IMR-90 (cell line): ENCODE measurements at regions not wholly inside any gene's neighbourhood (a gene's known extent, or its start where the extent isn't known, plus 50 kb on each side); places are given as distances from the start of the nearest gene placed in this dataset.

ENCODE experiments used
- ATAC-seq: fragments of 200-7000 bp; cut with Tn5 transposase; 2 replicates; pipeline ENCODE4 v1.9.1; 2020; ENCODE audit warnings: low read depth, mild to moderate bottlenecking, moderate library complexity
- BruUV-seq: library from RNA; stranded (reverse); fragments of 400-500 nt; replicated peaks from 2 replicates; lab custom pipeline; 2021; lab: Mats Ljungman, UMichigan
- CTCF ChIA-PET: fragments of 300-600 bp; formaldehyde crosslinking; extraction: SDS; loops from one replicate; lab custom pipeline; 2021; ENCODE audit warnings: antibody characterized with exemption; lab: Yijun Ruan, JAX
- POLR2A ChIA-PET: fragments of 300-600 bp; sonication (Branson Sonifier 250); formaldehyde crosslinking; loops from one replicate; lab custom pipeline; 2022; ENCODE audit warnings: antibody characterized with exemption; ENCODE audit not compliant: unreplicated experiment; lab: Charles Lee
- DNase-seq: peaks from one replicate; pipeline ENCODE4 v3.0.0; 2013
- H2AFZ ChIP-seq: replicated peaks from 2 replicates; pipeline ENCODE3; 2013; ENCODE audit warnings: low read length, mild to moderate bottlenecking; ENCODE audit not compliant: poor library complexity
- H2AK5ac ChIP-seq: 2 replicates; pipeline ENCODE4 v1.6.1; 2013; ENCODE audit warnings: low read depth, low read length, inconsistent platforms
- H2AK9ac ChIP-seq: replicated peaks from 2 replicates; pipeline ENCODE3; 2013; ENCODE audit warnings: mild to moderate bottlenecking, low read depth, low read length, moderate library complexity; ENCODE audit not compliant: poor library complexity
- H2BK120ac ChIP-seq: 2 replicates; pipeline ENCODE4 v1.6.1; 2013; ENCODE audit warnings: low read depth, low read length, inconsistent platforms
- H2BK15ac ChIP-seq: 3 replicates; pipeline ENCODE4 v1.6.1; 2013; ENCODE audit warnings: low read depth, low read length, inconsistent platforms
- H2BK20ac ChIP-seq: 2 replicates; pipeline ENCODE4 v1.6.1; 2013; ENCODE audit warnings: low read depth, mild to moderate bottlenecking, inconsistent platforms, low read length, moderate library complexity
- H2BK5ac ChIP-seq: 2 replicates; pipeline ENCODE4 v1.6.1; 2013; ENCODE audit warnings: mild to moderate bottlenecking, low read depth, low read length, inconsistent platforms; ENCODE audit not compliant: poor library complexity, severe bottlenecking
- H3K14ac ChIP-seq: replicated peaks from 2 replicates; pipeline ENCODE4 v1.6.1; 2013; ENCODE audit warnings: low read depth, low read length, inconsistent platforms
- H3K18ac ChIP-seq: 2 replicates; pipeline ENCODE4 v1.6.1; 2013; ENCODE audit warnings: low read depth, low read length, control low read depth
- H3K23ac ChIP-seq: 2 replicates; pipeline ENCODE4 v1.6.1; 2013; ENCODE audit warnings: low read depth, low read length, inconsistent platforms
- H3K27ac ChIP-seq: 2 replicates; pipeline ENCODE4 v1.5.1; 2013; ENCODE audit warnings: mild to moderate bottlenecking, control low read depth, low read length; ENCODE audit not compliant: insufficient read depth
- H3K27me3 ChIP-seq: 2 replicates; pipeline ENCODE4 v1.6.1; 2013; ENCODE audit warnings: low read length; ENCODE audit not compliant: control insufficient read depth, insufficient read depth
- H3K36me3 ChIP-seq: 2 replicates; pipeline ENCODE4 v1.6.1; 2013; ENCODE audit warnings: low read length, mixed read lengths; ENCODE audit not compliant: control insufficient read depth, insufficient read depth
- H3K4ac ChIP-seq: 2 replicates; pipeline ENCODE4 v1.6.1; 2013; ENCODE audit warnings: low read depth, low read length, inconsistent platforms
- H3K4me1 ChIP-seq: 2 replicates; pipeline ENCODE4 v1.6.1; 2013; ENCODE audit warnings: low read length, mixed read lengths; ENCODE audit not compliant: control insufficient read depth, insufficient read depth
- H3K4me2 ChIP-seq: 2 replicates; pipeline ENCODE4 v1.6.1; 2013; ENCODE audit warnings: low read depth, mild to moderate bottlenecking, control low read depth, low read length, moderate library complexity
- H3K4me3 ChIP-seq: 2 replicates; pipeline ENCODE4 v1.5.1; 2013; ENCODE audit warnings: low read depth, mild to moderate bottlenecking, control low read depth, low read length, moderate library complexity; ENCODE audit not compliant: insufficient read depth
- H3K56ac ChIP-seq: 2 replicates; pipeline ENCODE4 v1.6.1; 2013; ENCODE audit warnings: low read length, inconsistent platforms; ENCODE audit not compliant: insufficient read depth; ENCODE audit errors: extremely low read depth
- H3K79me1 ChIP-seq, 2 experiments: 2 replicates each; pipeline ENCODE4 v1.6.1; 2013; ENCODE audit warnings: low read length in 2 of 2, inconsistent platforms in 1 of 2, low read depth in 1 of 2
- H3K9ac ChIP-seq: 2 replicates; pipeline ENCODE4 v1.6.1; 2013; ENCODE audit warnings: low read depth, low read length, control low read depth
- H3K9me1 ChIP-seq: 2 replicates; pipeline ENCODE4 v1.6.1; 2013; ENCODE audit warnings: low read length, inconsistent platforms; ENCODE audit not compliant: insufficient read depth
- H3K9me3 ChIP-seq: 2 replicates; pipeline ENCODE4 v1.6.1; 2013; ENCODE audit warnings: low read length; ENCODE audit not compliant: control insufficient read depth, insufficient read depth
- H4K20me1 ChIP-seq: 2 replicates; pipeline ENCODE4 v1.6.1; 2013; ENCODE audit warnings: low read length, inconsistent platforms; ENCODE audit not compliant: insufficient read depth
- H4K5ac ChIP-seq: 2 replicates; pipeline ENCODE4 v1.6.1; 2013; ENCODE audit warnings: mild to moderate bottlenecking, low read depth, low read length, control low read depth
- H4K8ac ChIP-seq, 2 experiments: 2 replicates each; pipeline ENCODE4 v1.6.1; 2013; ENCODE audit warnings: low read depth in 2 of 2, low read length in 2 of 2, control low read depth in 1 of 2, inconsistent platforms in 1 of 2
- H4K91ac ChIP-seq: 2 replicates; pipeline ENCODE4 v1.6.1; 2013; ENCODE audit warnings: low read depth, low read length, inconsistent platforms; ENCODE audit not compliant: insufficient read depth
- BHLHE40 ChIP-seq: fragments of 150-350 bp; IDR thresholded peaks from 2 replicates; pipeline ENCODE4 v1.6.1; 2016; ENCODE audit warnings: mild to moderate bottlenecking, low read depth, low read length
- CHD1 ChIP-seq: IDR thresholded peaks from 2 replicates; pipeline ENCODE4 v1.6.1; 2012; ENCODE audit warnings: low read depth, low read length, improper control_type of control experiment
- ELK1 ChIP-seq: fragments of 150-350 bp; IDR thresholded peaks from 2 replicates; pipeline ENCODE4 v1.6.1; 2016; ENCODE audit warnings: low read depth, mild to moderate bottlenecking, low read length, moderate library complexity, borderline replicate concordance
- FOS ChIP-seq: fragments of 150-350 bp; IDR thresholded peaks from 2 replicates; pipeline ENCODE4 v1.6.1; 2016; ENCODE audit warnings: low read depth, low read length
- MAZ ChIP-seq: IDR thresholded peaks from 2 replicates; pipeline ENCODE4 v1.6.1; 2012; ENCODE audit warnings: low read depth, mild to moderate bottlenecking, low read length, improper control_type of control experiment, moderate library complexity, borderline replicate concordance
- MXI1 ChIP-seq: IDR thresholded peaks from 2 replicates; pipeline ENCODE4 v1.6.1; 2012; ENCODE audit warnings: low read depth, mild to moderate bottlenecking, low read length, moderate library complexity, borderline replicate concordance
- POLR2A ChIP-seq: IDR thresholded peaks from 2 replicates; pipeline ENCODE4 v1.6.1; 2012; ENCODE audit warnings: mild to moderate bottlenecking, low read depth, low read length
- RAD21 ChIP-seq: IDR thresholded peaks from 2 replicates; pipeline ENCODE4 v1.6.1; 2012; ENCODE audit warnings: low read length, improper control_type of control experiment
- USF2 ChIP-seq: fragments of 150-350 bp; IDR thresholded peaks from 2 replicates; pipeline ENCODE4 v1.6.1; 2017; ENCODE audit warnings: mild to moderate bottlenecking, antibody characterized with exemption, low read length, low read depth
- WGBS, 2 experiments: methylation state at CpG; one replicate each; pipeline versions ENCODE4 v1.1.5 to v1.1.7; 2013; ENCODE audit warnings: missing lambda C conversion rate in 2 of 2; ENCODE audit not compliant: insufficient read length in 1 of 2; ENCODE audit errors: extremely low coverage in 2 of 2; 5-methylcytosine and 5-hydroxymethylcytosine counted together
- dilution Hi-C: fragments of 300-500 bp; cut with HindIII; formaldehyde crosslinking; loops from one replicate; pipeline ENCODE4 v1.14.3; 2018; ENCODE audit warnings: low sequenced_read_pairs; ENCODE audit not compliant: unreplicated experiment
- in situ Hi-C: fragments of 300-500 bp; cut with MboI; formaldehyde crosslinking; loops from 3 replicates; pipeline ENCODE4 v1.14.3; 2019; ENCODE audit warnings: low sequenced_read_pairs, inconsistent platforms, mixed read lengths
- intact Hi-C: fragments of 100-400 bp; cut with micrococcal nuclease; formaldehyde crosslinking; loops from 2 replicates; pipeline ENCODE4 v1.10.0; 2022

GRCh38 chr4:132384709-132385108 lies 764.4 kb upstream of the PCDH10 start:
- no CpG with 5 or more reads among the region's 2 CpGs for WGBS, 2 experiments
- H3K79me1 ChIP-seq, result no peaks in the 10 kb centered on the region
- no peak overlapping the region for H3K23ac ChIP-seq
- intact Hi-C loops (no loop called here), dilution Hi-C loops (no loop called here), in situ Hi-C loops (no loop called here)
- no peak overlapping the region for H2AK5ac ChIP-seq
- no peak overlapping the region for H2AFZ ChIP-seq
- no peak overlapping the region for H2BK5ac ChIP-seq
- H3K9ac ChIP-seq, result no peak overlapping the region
- no peak overlapping the region for H4K5ac ChIP-seq
- H3K14ac ChIP-seq, result no peak overlapping the region
- no peak overlapping the region for H2AK9ac ChIP-seq
- H3K4me1 ChIP-seq, result no peaks in the 10 kb centered on the region
- H3K9me3 ChIP-seq, result peaks cover 2% of the 10 kb centered on the region; the same call in 1 of the 2 replicates
- H3K9me1 ChIP-seq, result no peaks in the 10 kb centered on the region
- ATAC-seq, result no peak
- no peak overlapping the region for H2BK120ac ChIP-seq
- TF ChIP-seq FOS (no peak), CHD1 (no peak), MAZ (no peak), BHLHE40 (no peak), USF2 (no peak), ELK1 (no peak), MXI1 (no peak), RAD21 (no peak), POLR2A (no peak)
- no peak overlapping the region for H4K8ac ChIP-seq
- no peak overlapping the region for H3K27ac ChIP-seq
- no peak overlapping the region for H2BK20ac ChIP-seq
- no peak overlapping the region for H3K4me3 ChIP-seq
- H3K56ac ChIP-seq, result no peak overlapping the region
- H3K18ac ChIP-seq, result no peak overlapping the region
- no peak overlapping the region for H4K91ac ChIP-seq
- POLR2A ChIA-PET, result no interaction called here
- H3K36me3 ChIP-seq, result no peaks in the 10 kb centered on the region
- H3K4ac ChIP-seq, result no peak overlapping the region
- H3K4me2 ChIP-seq, result no peak overlapping the region
- no peaks in the 10 kb centered on the region for H3K27me3 ChIP-seq
- BruUV-seq, result no TSS peak
- CTCF ChIA-PET, result no interaction called here
- H4K20me1 ChIP-seq, result no peaks in the 10 kb centered on the region
- no peak for DNase-seq
- no peak overlapping the region for H2BK15ac ChIP-seq
